GM18867 (cell line): ENCODE measurements at regions not wholly inside any gene's neighbourhood (a gene's known extent, or its start where the extent isn't known, plus 50 kb on each side); places are given as distances from the start of the nearest gene placed in this dataset.
"Not testable (repeated sequence)": the region's sequence is repeated elsewhere in the genome, so short reads cannot be mapped to it uniquely, and the experiment has no call there.

Experiments
- ATAC-seq: cut with Tn5 transposase; IDR thresholded peaks from one replicate; pipeline ENCODE4 v1.9.1; 2021; ENCODE audit warnings: mild to moderate bottlenecking, moderate library complexity; ENCODE audit not compliant: unreplicated experiment

- ATAC-seq, result no peak
Observed at GRCh38 chr3:39651993-39652739, 157.2 kb upstream of the MYRIP start.

GRCh38 chr3:39655718-39656117 lies 153.7 kb upstream of the MYRIP start:
- not testable (repeated sequence) for ATAC-seq

GRCh38 chr3:39657075-39657474 lies 152.3 kb upstream of the MYRIP start:
- no peak for ATAC-seq

- no peak for ATAC-seq
Observed at GRCh38 chr3:39657775-39658174, 151.6 kb upstream of the MYRIP start.

- ATAC-seq, result no peak
Observed at GRCh38 chr3:39664931-39665330, 144.5 kb upstream of the MYRIP start.

GRCh38 chr3:39665441-39665840 lies 144.0 kb upstream of the MYRIP start:
- no peak for ATAC-seq

- peak; percentile 82 for ATAC-seq
Observed at GRCh38 chr3:39668420-39668819, 141.0 kb upstream of the MYRIP start.

GRCh38 chr3:39671116-39671515 lies 138.3 kb upstream of the MYRIP start:
- no peak for ATAC-seq

- ATAC-seq, result no peak
Observed at GRCh38 chr3:39671600-39671999, 137.8 kb upstream of the MYRIP start.

- no peak for ATAC-seq
Observed at GRCh38 chr3:39705351-39705900, 104.0 kb upstream of the MYRIP start.

GRCh38 chr3:39707314-39707909 lies 102.0 kb upstream of the MYRIP start:
- peak; percentile 81 for ATAC-seq

GRCh38 chr3:39712413-39713048 lies 96.9 kb upstream of the MYRIP start:
- ATAC-seq, result no peak

- ATAC-seq, result not testable (repeated sequence)
Observed at GRCh38 chr3:39713341-39713740, 96.1 kb upstream of the MYRIP start.

- ATAC-seq, result no peak
Observed at GRCh38 chr3:39716849-39717248, 92.6 kb upstream of the MYRIP start.

GRCh38 chr3:39718674-39719595 lies 90.5 kb upstream of the MYRIP start:
- no peak for ATAC-seq

- ATAC-seq, result no peak
Observed at GRCh38 chr3:39721076-39721475, 88.3 kb upstream of the MYRIP start.

- ATAC-seq, result no peak
Observed at GRCh38 chr3:39724233-39724846, 85.1 kb upstream of the MYRIP start.

- ATAC-seq, result no peak
Observed at GRCh38 chr3:39725321-39725720, 84.1 kb upstream of the MYRIP start.

GRCh38 chr3:39727415-39727814 lies 82.0 kb upstream of the MYRIP start:
- ATAC-seq, result no peak

GRCh38 chr3:39733804-39734203 lies 75.6 kb upstream of the MYRIP start:
- ATAC-seq, result no peak
